ENCODE measurements at regions not wholly inside any gene's neighbourhood (a gene's known extent, or its start where the extent isn't known, plus 50 kb on each side); places are given as distances from the start of the nearest gene placed in this dataset.

DNA sequence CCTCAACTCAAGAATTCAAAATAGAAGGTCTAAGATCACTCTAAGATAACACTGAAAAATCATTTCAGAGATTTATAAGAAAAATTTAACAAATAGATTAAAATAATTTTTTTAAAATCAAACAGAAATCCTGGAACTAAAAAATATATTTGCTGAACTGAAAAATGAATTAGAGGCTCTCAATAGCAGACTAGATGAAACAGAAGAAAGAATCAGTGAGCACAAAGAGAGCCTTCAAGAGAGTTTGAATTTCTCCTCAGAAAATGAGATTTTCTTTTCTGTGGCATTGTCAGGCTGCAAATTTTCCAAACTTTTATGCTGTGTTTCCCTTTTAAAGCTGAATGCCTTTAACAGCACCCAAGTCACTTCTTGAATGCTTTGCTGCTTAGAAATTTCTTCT is 335.0 kb upstream of the SLC7A11 start:
- Mint-ChIP-seq H3K36me3 (ENCODE audit: low read depth, unreplicated experiment) (no peaks in the 10 kb centered on the region), H3K4me3 (ENCODE audit: unreplicated experiment) (no peak overlapping the region), H3K27me3 (ENCODE audit: unreplicated experiment) (no peaks in the 10 kb centered on the region), H3K27ac (ENCODE audit: unreplicated experiment) (no peak overlapping the region), H3K9me3 (ENCODE audit: unreplicated experiment) (no peaks in the 10 kb centered on the region), H3K4me1 (ENCODE audit: unreplicated experiment) (no peaks in the 10 kb centered on the region)
- no peak for DNase-seq (ENCODE audit: low spot score)
- no peak for TF ChIP-seq CTCF (IDR thresholded peaks at IDR 0.05; ENCODE audit: unreplicated experiment)

DNA sequence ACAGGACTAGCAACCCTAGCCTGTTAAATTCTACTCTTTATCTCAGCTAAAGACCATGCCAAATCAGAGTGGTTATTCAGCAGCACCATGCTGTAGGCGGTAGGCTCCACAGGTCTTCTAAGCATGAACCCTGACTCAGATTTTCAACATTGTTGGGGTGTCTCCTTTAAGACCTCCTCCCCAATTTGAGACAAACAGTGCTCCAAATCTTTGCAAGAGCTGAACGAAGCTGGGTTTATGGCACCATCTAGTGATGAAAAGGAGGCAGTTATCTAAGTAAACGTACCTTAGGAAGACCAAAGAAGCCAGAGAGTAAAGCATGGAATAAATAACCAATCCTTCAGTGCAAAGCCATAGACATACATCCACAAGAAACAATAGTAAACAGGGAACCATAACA is 334.5 kb upstream of the SLC7A11 start:
- no peak for TF ChIP-seq CTCF (IDR thresholded peaks at IDR 0.05; ENCODE audit: unreplicated experiment)
- Mint-ChIP-seq H3K27me3 (ENCODE audit: unreplicated experiment) (no peaks in the 10 kb centered on the region), H3K36me3 (ENCODE audit: low read depth, unreplicated experiment) (no peaks in the 10 kb centered on the region), H3K9me3 (ENCODE audit: unreplicated experiment) (no peaks in the 10 kb centered on the region), H3K4me3 (ENCODE audit: unreplicated experiment) (no peak overlapping the region), H3K27ac (ENCODE audit: unreplicated experiment) (no peak overlapping the region), H3K4me1 (ENCODE audit: unreplicated experiment) (no peaks in the 10 kb centered on the region)
- DNase-seq (ENCODE audit: low spot score), result peak; percentile 10

DNA sequence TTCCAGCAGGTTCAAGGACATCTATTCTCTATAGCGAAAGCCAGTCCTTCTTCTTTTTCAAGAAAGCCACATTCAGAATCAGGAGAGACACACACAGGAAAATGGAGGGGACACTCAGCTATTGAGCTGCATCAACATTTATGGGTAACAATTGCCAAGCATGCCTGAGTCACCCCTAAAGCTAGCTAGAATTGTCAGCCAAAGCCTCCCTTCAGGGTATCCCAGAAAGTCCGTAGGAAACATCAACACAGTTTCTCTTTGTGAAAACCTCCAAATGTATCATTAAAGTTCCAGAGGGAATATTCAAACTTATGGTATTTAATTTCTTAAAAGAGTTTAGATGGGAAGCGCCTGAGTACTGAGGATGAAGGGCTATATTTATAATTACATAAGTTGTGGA is 331.1 kb upstream of the SLC7A11 start:
- H3K27me3 Mint-ChIP-seq (ENCODE audit: unreplicated experiment), result no peaks in the 10 kb centered on the region
- H3K4me3 Mint-ChIP-seq (ENCODE audit: unreplicated experiment), result no peak overlapping the region
- no peaks in the 10 kb centered on the region for H3K4me1 Mint-ChIP-seq (ENCODE audit: unreplicated experiment)
- no peaks in the 10 kb centered on the region for H3K9me3 Mint-ChIP-seq (ENCODE audit: unreplicated experiment)
- H3K36me3 Mint-ChIP-seq (ENCODE audit: low read depth, unreplicated experiment), result no peaks in the 10 kb centered on the region
- no peak overlapping the region for H3K27ac Mint-ChIP-seq (ENCODE audit: unreplicated experiment)
- DNase-seq (ENCODE audit: low spot score), result no peak
- TF ChIP-seq CTCF (IDR thresholded peaks at IDR 0.05; ENCODE audit: unreplicated experiment), result no peak

DNA sequence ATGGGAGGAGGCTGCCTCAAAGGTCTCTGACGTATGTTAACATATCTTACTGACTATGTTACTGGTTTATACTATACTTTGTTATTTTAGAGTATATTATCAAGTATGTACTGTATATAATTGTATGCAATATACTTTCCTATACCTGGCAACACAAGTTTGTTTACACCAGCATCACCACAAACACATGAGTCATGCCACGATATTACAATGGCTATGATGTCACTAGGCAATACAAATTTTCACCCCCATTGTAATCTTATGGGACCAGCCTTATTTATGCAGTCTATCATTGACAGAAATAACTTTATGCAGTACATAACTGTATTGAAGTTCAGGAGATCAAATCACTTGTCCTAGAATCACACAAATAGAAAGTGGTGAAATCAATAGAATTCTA is 329.9 kb upstream of the SLC7A11 start:
- no peaks in the 10 kb centered on the region for H3K36me3 Mint-ChIP-seq (ENCODE audit: low read depth, unreplicated experiment)
- no peak for DNase-seq (ENCODE audit: low spot score)

DNA sequence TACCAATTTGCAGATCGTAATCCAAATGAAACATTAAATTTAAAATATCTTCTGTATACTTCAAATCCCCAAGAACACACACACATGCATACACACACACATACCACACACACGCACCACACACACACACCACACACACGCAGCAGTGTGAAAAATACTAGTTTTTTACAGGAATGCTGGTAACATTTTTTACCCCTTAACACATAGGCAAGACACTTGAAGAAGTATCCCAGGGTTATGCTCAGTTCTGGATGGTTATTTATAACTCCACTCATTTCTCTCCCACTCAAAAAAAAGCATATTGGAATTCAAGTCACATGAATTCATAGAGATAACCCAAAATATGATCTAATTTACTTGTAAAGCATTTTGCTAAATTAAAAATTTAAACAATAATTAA is 325.5 kb upstream of the SLC7A11 start:
- Mint-ChIP-seq H3K9me3 (ENCODE audit: unreplicated experiment) (no peaks in the 10 kb centered on the region), H3K27me3 (ENCODE audit: unreplicated experiment) (no peaks in the 10 kb centered on the region), H3K36me3 (ENCODE audit: low read depth, unreplicated experiment) (no peaks in the 10 kb centered on the region), H3K27ac (ENCODE audit: unreplicated experiment) (no peak overlapping the region), H3K4me3 (ENCODE audit: unreplicated experiment) (no peak overlapping the region), H3K4me1 (ENCODE audit: unreplicated experiment) (no peaks in the 10 kb centered on the region)
- TF ChIP-seq CTCF (IDR thresholded peaks at IDR 0.05; ENCODE audit: unreplicated experiment), result no peak
- DNase-seq (ENCODE audit: low spot score), result no peak

More for the DNA sequence above, 329.9 kb upstream of the SLC7A11 start:
- H3K27me3 Mint-ChIP-seq (ENCODE audit: unreplicated experiment), result no peaks in the 10 kb centered on the region
- H3K4me3 Mint-ChIP-seq (ENCODE audit: unreplicated experiment), result no peak overlapping the region
- TF ChIP-seq CTCF (IDR thresholded peaks at IDR 0.05; ENCODE audit: unreplicated experiment), result no peak
- H3K9me3 Mint-ChIP-seq (ENCODE audit: unreplicated experiment), result no peaks in the 10 kb centered on the region
- no peaks in the 10 kb centered on the region for H3K4me1 Mint-ChIP-seq (ENCODE audit: unreplicated experiment)
- no peak overlapping the region for H3K27ac Mint-ChIP-seq (ENCODE audit: unreplicated experiment)

Data from endothelial cell (in vitro differentiated cells).